SU-DHL-6 (cell line): ENCODE measurements at regions not wholly inside any gene's neighbourhood (a gene's known extent, or its start where the extent isn't known, plus 50 kb on each side); places are given as distances from the start of the nearest gene placed in this dataset.

Experiments used
- H2AFZ ChIP-seq: fragments of 200-600 bp; sonication (generic); 2 replicates; pipeline ENCODE4 v1.6.1; 2014; ENCODE audit warnings: low read depth, mild to moderate bottlenecking, moderate library complexity, mixed read lengths, antibody characterized with exemption, low read length; ENCODE audit not compliant: severe bottlenecking
- H3F3A ChIP-seq: fragments of 200-600 bp; shearing (Covaris generic); 2 replicates; pipeline ENCODE4 v1.6.0; 2016; ENCODE audit warnings: antibody characterized with exemption, mild to moderate bottlenecking; ENCODE audit not compliant: insufficient read depth
- H3K27ac ChIP-seq: fragments of 200-600 bp; sonication (generic); 2 replicates; pipeline ENCODE4 v1.5.1; 2016; ENCODE audit warnings: low read depth, mild to moderate bottlenecking, low read length, moderate library complexity, mixed read lengths
- H3K27me3 ChIP-seq: fragments of 200-600 bp; sonication (generic), shearing (Covaris generic); 2 replicates; pipeline ENCODE4 v1.6.0; 2014; ENCODE audit warnings: mild to moderate bottlenecking, low read length
- H3K36me3 ChIP-seq: fragments of 200-600 bp; sonication (generic); 2 replicates; pipeline ENCODE4 v1.6.1; 2014; ENCODE audit warnings: mild to moderate bottlenecking, low read length, mixed read lengths
- H3K4me2 ChIP-seq: fragments of 300-600, 200-600 bp; shearing (Covaris generic), sonication (generic); 2 replicates; pipeline ENCODE4 v1.6.0; 2014; ENCODE audit warnings: low read length, low read depth, mild to moderate bottlenecking; ENCODE audit not compliant: poor library complexity, severe bottlenecking
- H3K4me3 ChIP-seq: fragments of 200-600 bp; sonication (generic); 2 replicates; pipeline ENCODE4 v1.5.1; 2014; ENCODE audit warnings: antibody characterized with exemption, low read length, mild to moderate bottlenecking, mixed read lengths; ENCODE audit not compliant: insufficient read depth, poor library complexity, severe bottlenecking
- H3K79me2 ChIP-seq: fragments of 200-600 bp; sonication (generic); 2 replicates; pipeline ENCODE4 v1.6.1; 2014; ENCODE audit warnings: mild to moderate bottlenecking, low read length, moderate library complexity; ENCODE audit not compliant: insufficient read depth
- H3K9ac ChIP-seq: fragments of 200-600 bp; sonication (generic); 2 replicates; pipeline ENCODE4 v1.7.0; 2014; ENCODE audit warnings: mild to moderate bottlenecking, low read length
- H3K9me2 ChIP-seq: fragments of 200-600 bp; sonication (generic); replicated peaks from 2 replicates; pipeline ENCODE4 v1.6.1; 2014; ENCODE audit warnings: low read length; ENCODE audit not compliant: insufficient read depth
- H3K9me3 ChIP-seq: fragments of 200-600 bp; sonication (generic); 2 replicates; pipeline ENCODE4 v1.6.1; 2014; ENCODE audit warnings: low read length, mixed read lengths; ENCODE audit not compliant: insufficient read depth
- H4K20me1 ChIP-seq: fragments of 200-600 bp; sonication (generic); 2 replicates; pipeline ENCODE4 v1.6.1; 2014; ENCODE audit warnings: low read depth, mild to moderate bottlenecking, antibody characterized with exemption, low read length, moderate library complexity, mixed read lengths
- EZH2phosphoT487 ChIP-seq: fragments of 200-600 bp; sonication (generic), shearing (Covaris generic); conservative IDR thresholded peaks from 2 replicates; pipeline ENCODE4 v1.6.1; 2018; ENCODE audit warnings: mild to moderate bottlenecking, antibody characterized with exemption, low read length, moderate library complexity, mixed read lengths
- TF ChIP-seq, protein P1 (sequence below): fragments of 200-600 bp; sonication (generic); IDR thresholded peaks from one replicate; pipeline ENCODE4 v1.5.1; 2017; ENCODE audit warnings: antibody characterized with exemption, mild to moderate bottlenecking, low read length, moderate library complexity; ENCODE audit not compliant: insufficient read depth, poor library complexity, severe bottlenecking

DNA sequence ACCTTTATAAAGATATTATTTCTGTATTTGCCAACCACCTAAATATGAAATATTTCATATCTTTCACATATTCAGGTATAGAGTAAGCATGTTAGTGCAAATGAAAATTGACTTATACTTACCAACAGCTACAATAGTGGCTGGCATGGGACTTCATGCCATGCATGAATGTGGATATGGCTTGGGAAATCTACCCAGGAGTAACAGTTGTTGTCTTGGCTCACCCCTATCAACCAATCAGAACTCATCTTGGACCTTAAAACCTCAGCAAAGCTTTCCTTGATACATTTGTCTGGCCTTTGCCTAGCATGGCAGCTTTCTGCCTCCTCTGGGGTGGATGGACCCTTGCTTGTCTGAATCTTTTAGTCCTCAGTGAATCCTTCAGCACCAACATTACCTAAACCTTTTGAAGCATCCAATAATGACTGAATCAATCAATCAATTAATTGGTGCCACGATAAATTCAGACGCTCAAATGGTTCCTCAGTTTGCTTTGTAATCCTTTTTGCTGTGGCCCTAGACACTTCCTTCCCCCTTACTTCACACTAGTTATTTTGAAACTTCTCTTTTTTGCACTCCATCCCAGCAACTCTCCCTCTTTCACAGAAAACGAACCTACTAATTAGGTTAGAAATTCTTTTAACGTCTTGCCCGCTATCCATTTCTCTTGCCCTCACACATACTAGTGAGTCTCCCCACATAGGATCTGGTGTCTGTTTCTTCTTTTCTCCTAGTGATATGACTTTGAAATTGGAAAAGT lies 132.3 kb upstream of the ZNF608 start:
- Histone ChIP-seq H3K36me3 (no peaks in the 10 kb centered on the region), H3K4me2 (no peak overlapping the region), H3K4me3 (no peak overlapping the region), H3K27me3 (no peaks in the 10 kb centered on the region), H3F3A (no peaks in the 10 kb centered on the region), H3K9ac (no peak overlapping the region), H4K20me1 (no peaks in the 10 kb centered on the region), H2AFZ (no peak overlapping the region), H3K9me2 (no peaks in the 10 kb centered on the region), H3K79me2 (no peaks in the 10 kb centered on the region), H3K9me3 (no peaks in the 10 kb centered on the region), H3K27ac (no peak overlapping the region)
- TF ChIP-seq EZH2phosphoT487: no peak
- TF ChIP-seq, protein P1, sequence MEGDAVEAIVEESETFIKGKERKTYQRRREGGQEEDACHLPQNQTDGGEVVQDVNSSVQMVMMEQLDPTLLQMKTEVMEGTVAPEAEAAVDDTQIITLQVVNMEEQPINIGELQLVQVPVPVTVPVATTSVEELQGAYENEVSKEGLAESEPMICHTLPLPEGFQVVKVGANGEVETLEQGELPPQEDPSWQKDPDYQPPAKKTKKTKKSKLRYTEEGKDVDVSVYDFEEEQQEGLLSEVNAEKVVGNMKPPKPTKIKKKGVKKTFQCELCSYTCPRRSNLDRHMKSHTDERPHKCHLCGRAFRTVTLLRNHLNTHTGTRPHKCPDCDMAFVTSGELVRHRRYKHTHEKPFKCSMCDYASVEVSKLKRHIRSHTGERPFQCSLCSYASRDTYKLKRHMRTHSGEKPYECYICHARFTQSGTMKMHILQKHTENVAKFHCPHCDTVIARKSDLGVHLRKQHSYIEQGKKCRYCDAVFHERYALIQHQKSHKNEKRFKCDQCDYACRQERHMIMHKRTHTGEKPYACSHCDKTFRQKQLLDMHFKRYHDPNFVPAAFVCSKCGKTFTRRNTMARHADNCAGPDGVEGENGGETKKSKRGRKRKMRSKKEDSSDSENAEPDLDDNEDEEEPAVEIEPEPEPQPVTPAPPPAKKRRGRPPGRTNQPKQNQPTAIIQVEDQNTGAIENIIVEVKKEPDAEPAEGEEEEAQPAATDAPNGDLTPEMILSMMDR: no peak

DNA sequence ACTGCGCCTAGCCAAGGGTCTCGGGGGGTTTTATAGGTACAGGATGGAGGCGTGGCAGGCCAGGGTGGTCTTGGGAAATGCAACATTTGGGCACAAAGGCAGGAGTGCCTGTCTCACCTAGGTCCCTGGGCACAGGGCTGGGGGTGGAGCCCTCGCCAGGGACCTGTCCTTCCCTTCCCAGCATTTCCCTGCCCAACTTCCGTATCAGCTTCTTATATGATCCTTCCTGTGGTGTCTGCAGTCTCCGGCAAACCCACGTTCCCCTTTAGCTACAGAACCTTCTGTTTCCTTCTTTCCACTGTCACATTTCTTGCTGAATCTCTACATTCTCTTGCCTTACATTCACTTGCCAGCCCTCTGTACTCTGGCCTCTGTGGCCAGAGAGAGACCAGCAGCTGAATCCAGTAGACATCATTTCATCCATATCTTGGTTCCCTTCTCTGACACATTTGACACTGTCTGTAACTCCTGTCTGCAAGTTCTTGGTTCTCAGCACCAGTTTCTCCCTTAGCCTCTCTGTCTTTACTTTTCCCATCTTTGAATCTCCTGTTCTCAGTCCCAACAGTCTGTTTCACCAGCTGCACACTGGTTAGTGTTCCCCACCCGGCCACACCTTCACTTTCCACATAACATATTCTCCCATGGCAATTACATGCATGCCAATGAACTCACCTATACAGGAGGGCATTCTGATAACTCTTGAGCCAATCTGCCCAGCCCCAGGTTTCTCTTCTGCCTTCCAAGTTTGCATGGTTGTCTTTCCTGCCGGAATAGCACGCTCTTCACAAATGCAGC lies 134.7 kb upstream of the ZNF608 start:
- H3K9me3 ChIP-seq: no peaks in the 10 kb centered on the region
- H3K4me3 ChIP-seq: no peak overlapping the region
- H3F3A ChIP-seq: no peaks in the 10 kb centered on the region
- no peaks in the 10 kb centered on the region for H3K36me3 ChIP-seq
- no peak overlapping the region for H3K27ac ChIP-seq
- no peak overlapping the region for H3K4me2 ChIP-seq
- no peak overlapping the region for H2AFZ ChIP-seq
- H3K9ac ChIP-seq: no peak overlapping the region
- H3K79me2 ChIP-seq: no peaks in the 10 kb centered on the region
- TF ChIP-seq EZH2phosphoT487: no peak
- TF ChIP-seq, protein P1: no peak
- H3K9me2 ChIP-seq: no peaks in the 10 kb centered on the region
- no peaks in the 10 kb centered on the region for H4K20me1 ChIP-seq
- H3K27me3 ChIP-seq: no peaks in the 10 kb centered on the region

DNA sequence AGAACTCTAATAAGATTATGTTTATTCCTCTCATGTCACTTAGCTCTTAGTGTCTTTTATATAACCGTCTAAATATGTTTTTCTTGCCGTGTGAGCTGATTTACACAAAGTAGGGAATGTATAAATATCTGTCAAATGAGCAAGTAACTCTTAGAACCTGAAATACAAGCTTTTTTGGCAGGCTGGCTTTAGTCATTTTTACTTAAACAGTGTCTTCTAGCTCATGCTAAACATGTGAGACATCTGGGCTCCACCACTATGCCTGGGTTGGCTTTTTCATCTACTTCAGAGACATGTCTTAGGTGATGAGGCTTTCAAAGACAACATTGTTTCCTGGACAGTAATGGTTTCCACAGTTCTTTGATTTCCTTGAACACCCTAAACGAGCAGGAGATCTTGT lies 137.2 kb upstream of the ZNF608 start:
- no peak overlapping the region for H2AFZ ChIP-seq
- H4K20me1 ChIP-seq: no peaks in the 10 kb centered on the region

More for the DNA sequence above, 137.2 kb upstream of the ZNF608 start:
- Histone ChIP-seq H3F3A (no peaks in the 10 kb centered on the region), H3K4me3 (no peak overlapping the region), H3K9ac (no peak overlapping the region), H3K36me3 (no peaks in the 10 kb centered on the region), H3K9me2 (no peaks in the 10 kb centered on the region), H3K27me3 (no peaks in the 10 kb centered on the region), H3K79me2 (no peaks in the 10 kb centered on the region), H3K4me2 (no peak overlapping the region), H3K9me3 (no peaks in the 10 kb centered on the region), H3K27ac (no peak overlapping the region)
- TF ChIP-seq EZH2phosphoT487: no peak
- TF ChIP-seq, protein P1: no peak
